Ovary (tissue), 3 donors: ENCODE measurements at regions not wholly inside any gene's neighbourhood (a gene's known extent, or its start where the extent isn't known, plus 50 kb on each side); places are given as distances from the start of the nearest gene placed in this dataset.

ENCODE experiments used
- CTCF ChIP-seq, 3 donors: fragments of 450-650 bp in 2 of 3; fragments of 200-600 bp in 1 of 3; IDR thresholded peaks; one replicate each; pipeline versions ENCODE4 v1.5.1 to v1.8.0; 2016 to 2022; ENCODE audit warnings: antibody characterized with exemption in 3 of 3, mild to moderate bottlenecking in 1 of 3
- EP300 ChIP-seq: sonication (generic); formaldehyde crosslinking; IDR thresholded peaks from one replicate; pipeline ENCODE4 v1.6.1; 2017; ENCODE audit warnings: antibody characterized with exemption
- POLR2A ChIP-seq: fragments of 450-650 bp; IDR thresholded peaks from one replicate; pipeline ENCODE4 v1.6.1; 2017; ENCODE audit warnings: antibody characterized with exemption, mild to moderate bottlenecking, moderate library complexity
- donor health status: DM: no; HTN: no; CAD: no.

DNA sequence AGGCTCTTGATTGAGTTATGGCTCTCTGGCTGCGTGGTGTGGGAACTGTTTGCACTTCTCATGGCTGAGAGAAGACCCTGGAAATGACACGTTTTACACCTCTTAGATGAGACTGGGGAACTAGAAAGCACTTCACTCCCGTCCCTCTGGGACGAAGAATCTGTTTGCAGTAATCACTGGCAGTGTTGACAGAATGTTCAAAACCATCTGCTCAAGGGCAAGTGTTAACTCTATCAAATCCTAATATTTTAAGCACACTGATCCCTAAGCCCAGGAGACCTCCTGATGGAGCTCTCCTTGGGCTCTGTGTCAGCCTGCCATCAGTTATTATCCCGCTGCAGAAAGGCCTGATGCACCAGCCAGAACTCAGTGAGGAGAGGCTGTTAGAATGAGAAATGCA is 323.8 kb upstream of the DNAJC19 start:
- TF ChIP-seq POLR2A (no peak), CTCF (IDR thresholded peaks at IDR 0.05) (no peak), EP300 (no peak)
